HCT116 (cell line): ENCODE measurements at regions not wholly inside any gene's neighbourhood (a gene's known extent, or its start where the extent isn't known, plus 50 kb on each side); places are given as distances from the start of the nearest gene placed in this dataset.

Source experiments
- ATAC-seq: fragments of 200-7000 bp; cut with Tn5 transposase; 2 replicates; pipeline ENCODE4 v1.9.1; 2020; ENCODE audit warnings: mild to moderate bottlenecking, moderate library complexity
- BruUV-seq: library from RNA; stranded (reverse); fragments of 400-500 nt; replicated peaks from 2 replicates; lab custom pipeline; 2021; lab: Mats Ljungman, UMichigan
- CTCF ChIA-PET: fragments of 300-600 bp; sonication (Branson Sonifier 250); formaldehyde crosslinking; loops from one replicate; lab custom pipeline; 2021; ENCODE audit warnings: antibody characterized with exemption; lab: Charles Lee
- POLR2A ChIA-PET: fragments of 300-600, 350-600 bp; sonication (Branson Sonifier 250); formaldehyde crosslinking; loops from one replicate; lab custom pipeline; 2021; ENCODE audit warnings: antibody characterized with exemption; lab: Charles Lee
- RAD21 ChIA-PET, 2 experiments: fragments of 300-600 bp; sonication (Branson Sonifier 250); formaldehyde crosslinking; loops; one replicate each; lab custom pipeline; 2023; ENCODE audit warnings: low total read pairs in 2 of 2; ENCODE audit not compliant: uncharacterized antibody in 2 of 2, unreplicated experiment in 2 of 2, low non-redundant PET in 1 of 2; lab: Charles Lee
- DNase-seq: peaks from one replicate; pipeline ENCODE4 v3.0.0-alpha.2; 2010; ENCODE audit warnings: low read depth, low spot score
- H2AFZ ChIP-seq: fragments of 200-600 bp; shearing (Covaris generic), sonication (generic); 2 replicates; pipeline ENCODE4 v1.6.1; 2017; ENCODE audit warnings: low read depth, mixed run types, mixed read lengths, antibody characterized with exemption, low read length; ENCODE audit not compliant: poor library complexity, severe bottlenecking
- H3K27ac ChIP-seq: 2 replicates; pipeline ENCODE4 v1.5.1; 2012; ENCODE audit warnings: low read depth, low read length
- H3K27me3 ChIP-seq: fragments of 200-600 bp; sonication (generic); 2 replicates; pipeline ENCODE4 v1.6.1; 2016; ENCODE audit warnings: mixed run types, low read length, mixed read lengths; ENCODE audit not compliant: insufficient read depth
- H3K36me3 ChIP-seq, 2 experiments: fragments of 200-500 bp in 1 of 2; fragments of 200-600 bp in 1 of 2; sonication (Bioruptor generic) in 1 of 2; sonication (generic) in 1 of 2; 2 replicates each; pipeline versions ENCODE4 v1.5.1 to v1.6.1; 2014 to 2016; ENCODE audit warnings: low read length in 2 of 2, inconsistent platforms in 1 of 2, mixed read lengths in 1 of 2, mixed run types in 1 of 2; ENCODE audit not compliant: insufficient read depth in 2 of 2, control insufficient read depth in 1 of 2
- H3K4me1 ChIP-seq, 2 experiments: fragments of 200-600 bp in 1 of 2; sonication (generic) in 1 of 2; 2 replicates each; pipeline versions ENCODE4 v1.5.1 to v1.6.1; 2012 to 2017; ENCODE audit warnings: low read length in 2 of 2, inconsistent platforms in 1 of 2, mild to moderate bottlenecking in 1 of 2, mixed read lengths in 1 of 2, mixed run types in 1 of 2, moderate library complexity in 1 of 2; ENCODE audit not compliant: insufficient read depth in 2 of 2, control insufficient read depth in 1 of 2
- H3K4me2 ChIP-seq: fragments of 200-600 bp; sonication (generic); 2 replicates; pipeline ENCODE4 v1.6.1; 2017; ENCODE audit warnings: mixed run types, low read length, mixed read lengths
- H3K4me3 ChIP-seq, 2 experiments: fragments of 200-600 bp in 1 of 2; sonication (generic) in 1 of 2; replicated peaks in 1 of 2; 2 replicates each; pipeline ENCODE4 v1.5.1; 2011 to 2016; ENCODE audit warnings: low read length in 2 of 2, control low read depth in 1 of 2, low read depth in 1 of 2, mild to moderate bottlenecking in 1 of 2, mixed read lengths in 1 of 2, mixed run types in 1 of 2
- H3K79me2 ChIP-seq: fragments of 200-600 bp; sonication (generic); 2 replicates; pipeline ENCODE4 v1.6.1; 2017; ENCODE audit warnings: mild to moderate bottlenecking, mixed run types, low read length, moderate library complexity, mixed read lengths; ENCODE audit not compliant: insufficient read depth
- H3K9ac ChIP-seq: fragments of 200-600 bp; sonication (generic); 2 replicates; pipeline ENCODE4 v1.6.1; 2016; ENCODE audit warnings: low read length, mixed read lengths
- H3K9me2 ChIP-seq: fragments of 200-600 bp; sonication (generic), shearing (Covaris generic); 2 replicates; pipeline ENCODE4 v1.6.1; 2017; ENCODE audit warnings: mixed run types, mild to moderate bottlenecking, moderate library complexity; ENCODE audit not compliant: insufficient read depth
- H3K9me3 ChIP-seq, 2 experiments: fragments of 200-500 bp in 1 of 2; fragments of 200-600 bp in 1 of 2; sonication (Bioruptor generic) in 1 of 2; sonication (generic) in 1 of 2; 2 replicates each; pipeline ENCODE4 v1.6.1; 2014 to 2017; ENCODE audit warnings: low read length in 2 of 2, mixed read lengths in 2 of 2, inconsistent platforms in 1 of 2, low read depth in 1 of 2, mild to moderate bottlenecking in 1 of 2, mixed run types in 1 of 2, moderate library complexity in 1 of 2; ENCODE audit not compliant: control insufficient read depth in 1 of 2, insufficient read depth in 1 of 2
- H4K20me1 ChIP-seq: fragments of 200-600 bp; sonication (generic), shearing (Covaris generic); 2 replicates; pipeline ENCODE4 v1.6.1; 2017; ENCODE audit warnings: mixed run types, mild to moderate bottlenecking, moderate library complexity; ENCODE audit not compliant: insufficient read depth
- EGR1 ChIP-seq: IDR thresholded peaks from 2 replicates; pipeline ENCODE4 v1.6.1; 2012; ENCODE audit warnings: low read depth
- EZH2 ChIP-seq: fragments of 200-600 bp; sonication (generic); IDR thresholded peaks from 2 replicates; pipeline ENCODE4 v1.6.1; 2017; ENCODE audit warnings: antibody characterized with exemption, mixed run types
- EZH2phosphoT487 ChIP-seq: fragments of 200-600 bp; IDR thresholded peaks from 2 replicates; pipeline ENCODE4 v1.6.1; 2018; ENCODE audit warnings: antibody characterized with exemption, borderline replicate concordance
- FOSL1 ChIP-seq: IDR thresholded peaks from 2 replicates; pipeline ENCODE4 v1.6.1; 2012; ENCODE audit warnings: low read depth
- JUND ChIP-seq: IDR thresholded peaks from 2 replicates; pipeline ENCODE4 v1.6.1; 2012
- SIN3A ChIP-seq: IDR thresholded peaks from 2 replicates; pipeline ENCODE4 v1.6.1; 2012; ENCODE audit warnings: low read depth
- SP1 ChIP-seq: IDR thresholded peaks from 2 replicates; pipeline ENCODE4 v1.6.1; 2012; ENCODE audit warnings: low read depth
- SRF ChIP-seq: IDR thresholded peaks from 2 replicates; pipeline ENCODE4 v1.6.1; 2012; ENCODE audit warnings: low read depth
- TCF7L2 ChIP-seq: IDR thresholded peaks from 2 replicates; pipeline ENCODE4 v1.7.0; 2011; ENCODE audit warnings: borderline replicate concordance, inconsistent platforms; ENCODE audit not compliant: insufficient read depth, insufficient read length; ENCODE audit errors: extremely low read depth
- ZFX ChIP-seq: fragments of 450-650 bp; IDR thresholded peaks from 2 replicates; pipeline ENCODE4 v1.6.1; 2017
- ZNF274 ChIP-seq: fragments of 200-500 bp; sonication (Bioruptor generic); IDR thresholded peaks from 2 replicates; pipeline ENCODE4 v1.6.1; 2014; ENCODE audit warnings: mild to moderate bottlenecking, low read depth, low read length, inconsistent platforms
- intact Hi-C: fragments of 100-400 bp; cut with micrococcal nuclease; formaldehyde crosslinking; loops from 2 replicates; pipeline ENCODE4 v1.10.0; 2022
- TF ChIP-seq, protein P1 (sequence below): IDR thresholded peaks from 2 replicates; pipeline ENCODE4 v1.6.1; 2012; ENCODE audit warnings: low read depth
- TF ChIP-seq, protein P2 (sequence below): IDR thresholded peaks from 2 replicates; pipeline ENCODE4 v1.6.1; 2012

- no peak overlapping the region for H3K4me3 ChIP-seq
- H3K27ac ChIP-seq: no peak overlapping the region
- no peaks in the 10 kb centered on the region for H3K9me2 ChIP-seq
- RAD21 ChIA-PET: no interaction called here
- H3K4me1 ChIP-seq: no peaks in the 10 kb centered on the region
- H2AFZ ChIP-seq: no peak overlapping the region
- ATAC-seq (no peak), DNase-seq (no peak)
- no TSS peak for BruUV-seq
- no peaks in the 10 kb centered on the region for H3K9me3 ChIP-seq
- H4K20me1 ChIP-seq: no peaks in the 10 kb centered on the region
- CTCF ChIA-PET: interaction anchor here (1.4 kb wide), 1 partner anchor 140 kb away, joined by 4 read pairs; no protein-coding TSS in a partner anchor
- intact Hi-C loops: loop anchor here (5.0 kb wide), 1 partner anchor 50 kb away; no protein-coding TSS in a partner anchor
- POLR2A ChIA-PET: no interaction called here
- H3K27me3 ChIP-seq: no peaks in the 10 kb centered on the region
- H3K4me2 ChIP-seq: no peak overlapping the region
- no peaks in the 10 kb centered on the region for H3K36me3 ChIP-seq
- no peak overlapping the region for H3K9ac ChIP-seq
- TF ChIP-seq JUND (no peak), FOSL1 (no peak), ZNF274 (no peak), EZH2 (no peak), SP1 (no peak), EZH2phosphoT487 (no peak), ZFX (no peak), SIN3A (no peak), TCF7L2 (no peak), SRF (no peak), EGR1 (no peak)
- TF ChIP-seq, protein P1, sequence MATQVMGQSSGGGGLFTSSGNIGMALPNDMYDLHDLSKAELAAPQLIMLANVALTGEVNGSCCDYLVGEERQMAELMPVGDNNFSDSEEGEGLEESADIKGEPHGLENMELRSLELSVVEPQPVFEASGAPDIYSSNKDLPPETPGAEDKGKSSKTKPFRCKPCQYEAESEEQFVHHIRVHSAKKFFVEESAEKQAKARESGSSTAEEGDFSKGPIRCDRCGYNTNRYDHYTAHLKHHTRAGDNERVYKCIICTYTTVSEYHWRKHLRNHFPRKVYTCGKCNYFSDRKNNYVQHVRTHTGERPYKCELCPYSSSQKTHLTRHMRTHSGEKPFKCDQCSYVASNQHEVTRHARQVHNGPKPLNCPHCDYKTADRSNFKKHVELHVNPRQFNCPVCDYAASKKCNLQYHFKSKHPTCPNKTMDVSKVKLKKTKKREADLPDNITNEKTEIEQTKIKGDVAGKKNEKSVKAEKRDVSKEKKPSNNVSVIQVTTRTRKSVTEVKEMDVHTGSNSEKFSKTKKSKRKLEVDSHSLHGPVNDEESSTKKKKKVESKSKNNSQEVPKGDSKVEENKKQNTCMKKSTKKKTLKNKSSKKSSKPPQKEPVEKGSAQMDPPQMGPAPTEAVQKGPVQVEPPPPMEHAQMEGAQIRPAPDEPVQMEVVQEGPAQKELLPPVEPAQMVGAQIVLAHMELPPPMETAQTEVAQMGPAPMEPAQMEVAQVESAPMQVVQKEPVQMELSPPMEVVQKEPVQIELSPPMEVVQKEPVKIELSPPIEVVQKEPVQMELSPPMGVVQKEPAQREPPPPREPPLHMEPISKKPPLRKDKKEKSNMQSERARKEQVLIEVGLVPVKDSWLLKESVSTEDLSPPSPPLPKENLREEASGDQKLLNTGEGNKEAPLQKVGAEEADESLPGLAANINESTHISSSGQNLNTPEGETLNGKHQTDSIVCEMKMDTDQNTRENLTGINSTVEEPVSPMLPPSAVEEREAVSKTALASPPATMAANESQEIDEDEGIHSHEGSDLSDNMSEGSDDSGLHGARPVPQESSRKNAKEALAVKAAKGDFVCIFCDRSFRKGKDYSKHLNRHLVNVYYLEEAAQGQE: no peak
- TF ChIP-seq, protein P2, sequence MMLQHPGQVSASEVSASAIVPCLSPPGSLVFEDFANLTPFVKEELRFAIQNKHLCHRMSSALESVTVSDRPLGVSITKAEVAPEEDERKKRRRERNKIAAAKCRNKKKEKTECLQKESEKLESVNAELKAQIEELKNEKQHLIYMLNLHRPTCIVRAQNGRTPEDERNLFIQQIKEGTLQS: no peak
- no peaks in the 10 kb centered on the region for H3K79me2 ChIP-seq
Measured at GRCh38 chr10:91691981-91692380, 59.1 kb upstream of the PPP1R3C start.
